HG03060 (cell line): ENCODE measurements at regions not wholly inside any gene's neighbourhood (a gene's known extent, or its start where the extent isn't known, plus 50 kb on each side); places are given as distances from the start of the nearest gene placed in this dataset.

ENCODE experiments used
- ATAC-seq: cut with Tn5 transposase; IDR thresholded peaks from one replicate; pipeline ENCODE4 v1.9.1; 2021; ENCODE audit warnings: low read depth, moderate number of reproducible peaks; ENCODE audit not compliant: unreplicated experiment

GRCh38 chr11:33646629-33647028 lies 54.0 kb downstream of the C11orf91 start:
- no peak for ATAC-seq

GRCh38 chr11:33646168-33646567 lies 54.5 kb downstream of the C11orf91 start:
- ATAC-seq, result no peak

- ATAC-seq, result no peak
Measured at GRCh38 chr11:33645686-33646085, 54.9 kb downstream of the C11orf91 start.

- no peak for ATAC-seq
Measured at GRCh38 chr11:33643167-33643824, 57.3 kb downstream of the C11orf91 start.

- ATAC-seq, result no peak
Measured at GRCh38 chr11:33642461-33643166, 58.0 kb downstream of the C11orf91 start.

- ATAC-seq, result no peak
Measured at GRCh38 chr11:33640730-33641371, 59.8 kb downstream of the C11orf91 start.

- ATAC-seq, result no peak
Measured at GRCh38 chr11:33638608-33639007, 62.0 kb downstream of the C11orf91 start.

GRCh38 chr11:33636104-33636503 lies 64.5 kb downstream of the C11orf91 start:
- ATAC-seq, result no peak

- ATAC-seq, result no peak
Measured at GRCh38 chr11:33635161-33635560, 65.5 kb downstream of the C11orf91 start.

- ATAC-seq, result no peak
Measured at GRCh38 chr11:33634291-33634834, 66.3 kb downstream of the C11orf91 start.

- no peak for ATAC-seq
Measured at GRCh38 chr11:33633251-33634003, 67.2 kb downstream of the C11orf91 start.

- ATAC-seq, result no peak
Measured at GRCh38 chr11:33631749-33632091, 68.9 kb downstream of the C11orf91 start.

- ATAC-seq, result no peak
Measured at GRCh38 chr11:33630936-33631748, 69.5 kb downstream of the C11orf91 start.

- ATAC-seq, result no peak
Measured at GRCh38 chr11:33624083-33624482, 76.5 kb downstream of the C11orf91 start.

- no peak for ATAC-seq
Measured at GRCh38 chr11:33622806-33623205, 77.8 kb downstream of the C11orf91 start.

- ATAC-seq, result no peak
Measured at GRCh38 chr11:33622186-33622585, 78.4 kb downstream of the C11orf91 start.

GRCh38 chr11:33620423-33621171 lies 80.0 kb downstream of the C11orf91 start:
- ATAC-seq, result no peak

GRCh38 chr11:33618956-33619355 lies 81.7 kb downstream of the C11orf91 start:
- ATAC-seq, result no peak

GRCh38 chr11:33618351-33618710 lies 82.3 kb downstream of the C11orf91 start:
- no peak for ATAC-seq
